ENCODE measurements at regions not wholly inside any gene's neighbourhood (a gene's known extent, or its start where the extent isn't known, plus 50 kb on each side); places are given as distances from the start of the nearest gene placed in this dataset.

GRCh38 chr13:21895779-21896178 lies 224.9 kb downstream of the FGF9 start:
- peak overlapping the region; percentile 17 for H3K27ac Mint-ChIP-seq (ENCODE audit: unreplicated experiment)
- no peaks in the 10 kb centered on the region for H3K9me3 Mint-ChIP-seq (ENCODE audit: low read depth)
- H3K4me1 Mint-ChIP-seq (ENCODE audit: low read depth): peaks cover 30% of the 10 kb centered on the region
- H3K4me3 Mint-ChIP-seq (ENCODE audit: unreplicated experiment): no peak overlapping the region
- no peak for TF ChIP-seq CTCF (IDR thresholded peaks at IDR 0.05)
- no peaks in the 10 kb centered on the region for H3K36me3 Mint-ChIP-seq (ENCODE audit: low read depth)
- no peak for DNase-seq (ENCODE audit: low spot score)
- no peaks in the 10 kb centered on the region for H3K27me3 Mint-ChIP-seq (ENCODE audit: low read depth)

DNA sequence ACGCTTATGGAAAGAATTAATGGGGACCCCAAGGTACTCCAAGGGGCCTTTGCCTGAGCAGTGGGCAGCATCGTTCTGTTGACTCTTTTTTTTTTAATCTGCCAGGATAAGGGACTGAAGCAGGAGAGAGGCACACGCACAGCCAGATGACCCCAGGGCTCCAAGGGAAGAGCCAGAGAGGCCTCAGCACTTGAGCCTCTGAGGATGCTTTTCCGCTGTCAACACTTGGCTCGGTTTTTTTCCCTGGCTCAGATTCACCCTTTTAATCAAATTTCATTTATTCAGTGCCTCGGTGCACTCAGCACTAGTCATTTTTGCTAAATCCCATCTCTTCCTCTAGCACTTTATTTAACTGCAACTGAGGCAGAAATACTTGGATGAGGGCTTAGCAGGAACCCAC lies 226.3 kb downstream of the FGF9 start:
- no peaks in the 10 kb centered on the region for H3K27me3 Mint-ChIP-seq (ENCODE audit: low read depth)
- TF ChIP-seq CTCF (IDR thresholded peaks at IDR 0.05): no peak
- H3K9me3 Mint-ChIP-seq (ENCODE audit: low read depth): no peaks in the 10 kb centered on the region
- peaks cover 39% of the 10 kb centered on the region for H3K4me1 Mint-ChIP-seq (ENCODE audit: low read depth)
- no peak overlapping the region for H3K27ac Mint-ChIP-seq (ENCODE audit: unreplicated experiment)
- no peaks in the 10 kb centered on the region for H3K36me3 Mint-ChIP-seq (ENCODE audit: low read depth)
- no peak overlapping the region for H3K4me3 Mint-ChIP-seq (ENCODE audit: unreplicated experiment)
- no peak for DNase-seq (ENCODE audit: low spot score)

- H3K9me3 Mint-ChIP-seq (ENCODE audit: low read depth): no peaks in the 10 kb centered on the region
- H3K36me3 Mint-ChIP-seq (ENCODE audit: low read depth): no peaks in the 10 kb centered on the region
- no peak for TF ChIP-seq CTCF (IDR thresholded peaks at IDR 0.05)
- H3K4me1 Mint-ChIP-seq (ENCODE audit: low read depth): peaks cover 47% of the 10 kb centered on the region
- H3K4me3 Mint-ChIP-seq (ENCODE audit: unreplicated experiment): no peak overlapping the region
- H3K27ac Mint-ChIP-seq (ENCODE audit: unreplicated experiment): no peak overlapping the region
- no peaks in the 10 kb centered on the region for H3K27me3 Mint-ChIP-seq (ENCODE audit: low read depth)
- DNase-seq (ENCODE audit: low spot score): no peak
These were observed 227.6 kb downstream of the FGF9 start for GRCh38 chr13:21898459-21898858.

DNA sequence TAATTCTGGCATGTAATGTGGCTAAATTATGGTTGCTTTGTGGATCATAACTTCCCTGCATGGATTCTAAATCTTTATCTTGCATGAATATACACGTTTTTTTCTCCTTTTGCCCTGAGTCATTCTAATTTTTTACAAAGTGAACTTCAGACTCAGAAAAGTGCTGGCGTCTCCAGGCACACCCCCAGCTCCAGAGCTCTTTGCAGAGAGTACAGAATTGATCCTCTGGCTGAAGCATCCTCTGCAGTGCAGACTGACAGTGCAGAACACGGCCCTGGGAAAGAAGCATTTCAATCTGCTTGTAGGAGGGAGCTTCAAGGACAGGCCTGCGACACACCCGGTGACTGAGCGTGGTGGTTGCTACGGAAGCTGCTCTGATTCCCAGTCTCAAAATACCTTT lies 228.1 kb downstream of the FGF9 start:
- H3K27ac Mint-ChIP-seq (ENCODE audit: unreplicated experiment): no peak overlapping the region
- H3K4me1 Mint-ChIP-seq (ENCODE audit: low read depth): peaks cover 46% of the 10 kb centered on the region
- no peaks in the 10 kb centered on the region for H3K36me3 Mint-ChIP-seq (ENCODE audit: low read depth)
- no peaks in the 10 kb centered on the region for H3K27me3 Mint-ChIP-seq (ENCODE audit: low read depth)
- H3K9me3 Mint-ChIP-seq (ENCODE audit: low read depth): no peaks in the 10 kb centered on the region
- no peak for TF ChIP-seq CTCF (IDR thresholded peaks at IDR 0.05)
- H3K4me3 Mint-ChIP-seq (ENCODE audit: unreplicated experiment): no peak overlapping the region
- DNase-seq (ENCODE audit: low spot score): no peak

DNA sequence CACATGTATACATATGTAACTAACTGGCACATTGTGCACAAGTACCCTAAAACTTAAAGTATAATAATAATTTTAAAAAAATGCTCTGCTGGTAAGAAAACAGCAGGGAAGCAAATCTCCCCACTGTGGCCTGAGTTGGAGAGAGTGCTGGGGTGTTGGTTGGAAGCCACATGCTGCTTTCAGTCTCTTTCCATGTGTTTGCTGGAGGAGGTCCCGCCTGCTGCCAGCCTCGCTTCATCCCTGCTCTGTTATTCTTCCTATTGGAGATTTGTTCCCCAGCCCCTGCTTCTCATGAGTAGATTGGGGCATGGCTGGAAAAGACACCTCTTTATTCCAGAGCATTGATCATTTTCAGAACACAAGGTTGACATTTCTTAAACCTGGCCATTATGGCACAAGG lies 230.5 kb downstream of the FGF9 start:
- Mint-ChIP-seq H3K9me3 (ENCODE audit: low read depth) (no peaks in the 10 kb centered on the region), H3K36me3 (ENCODE audit: low read depth) (no peaks in the 10 kb centered on the region), H3K27ac (ENCODE audit: unreplicated experiment) (no peak overlapping the region), H3K4me3 (ENCODE audit: unreplicated experiment) (no peak overlapping the region), H3K27me3 (ENCODE audit: low read depth) (no peaks in the 10 kb centered on the region), H3K4me1 (ENCODE audit: low read depth) (peaks cover 35% of the 10 kb centered on the region)
- DNase-seq (ENCODE audit: low spot score): no peak
- TF ChIP-seq CTCF (IDR thresholded peaks at IDR 0.05): no peak
